A549 (cell line): ENCODE measurements at regions not wholly inside any gene's neighbourhood (a gene's known extent, or its start where the extent isn't known, plus 50 kb on each side); places are given as distances from the start of the nearest gene placed in this dataset.

Experiments
- JUNB ChIP-seq: fragments of >200 bp; sonication (Bioruptor Twin); formaldehyde crosslinking; IDR thresholded peaks from 2 replicates; pipeline ENCODE4 v1.6.1; 2016
- POLR2A ChIP-seq: IDR thresholded peaks from 2 replicates; pipeline ENCODE4 v1.6.1; 2012; ENCODE audit warnings: mild to moderate bottlenecking, low read length
- TF ChIP-seq, protein P1 (sequence below): fragments of >200 bp; sonication (Bioruptor Twin); formaldehyde crosslinking; IDR thresholded peaks from 3 replicates; pipeline ENCODE4 v1.5.1; 2016

DNA sequence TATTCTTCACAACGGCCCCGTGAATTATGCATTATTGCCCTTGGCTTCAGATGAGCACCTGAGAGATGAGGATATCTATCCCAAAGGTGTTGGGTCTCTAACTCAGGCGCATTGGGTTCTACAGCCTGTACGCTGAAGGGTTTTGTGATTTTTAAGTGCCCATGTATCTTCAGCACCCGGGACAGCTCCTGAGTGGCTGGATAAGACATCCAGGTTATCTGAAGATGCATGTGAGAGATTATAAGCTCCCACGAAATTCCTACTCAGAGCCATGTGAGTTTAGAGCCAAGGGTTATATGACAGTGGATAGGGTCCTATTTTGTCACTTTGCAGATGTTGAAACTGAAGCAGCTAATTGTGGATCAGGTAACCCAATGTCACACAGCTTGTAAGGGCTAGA, 612.3 kb upstream of the EEF2KMT start:
- TF ChIP-seq, protein P1, sequence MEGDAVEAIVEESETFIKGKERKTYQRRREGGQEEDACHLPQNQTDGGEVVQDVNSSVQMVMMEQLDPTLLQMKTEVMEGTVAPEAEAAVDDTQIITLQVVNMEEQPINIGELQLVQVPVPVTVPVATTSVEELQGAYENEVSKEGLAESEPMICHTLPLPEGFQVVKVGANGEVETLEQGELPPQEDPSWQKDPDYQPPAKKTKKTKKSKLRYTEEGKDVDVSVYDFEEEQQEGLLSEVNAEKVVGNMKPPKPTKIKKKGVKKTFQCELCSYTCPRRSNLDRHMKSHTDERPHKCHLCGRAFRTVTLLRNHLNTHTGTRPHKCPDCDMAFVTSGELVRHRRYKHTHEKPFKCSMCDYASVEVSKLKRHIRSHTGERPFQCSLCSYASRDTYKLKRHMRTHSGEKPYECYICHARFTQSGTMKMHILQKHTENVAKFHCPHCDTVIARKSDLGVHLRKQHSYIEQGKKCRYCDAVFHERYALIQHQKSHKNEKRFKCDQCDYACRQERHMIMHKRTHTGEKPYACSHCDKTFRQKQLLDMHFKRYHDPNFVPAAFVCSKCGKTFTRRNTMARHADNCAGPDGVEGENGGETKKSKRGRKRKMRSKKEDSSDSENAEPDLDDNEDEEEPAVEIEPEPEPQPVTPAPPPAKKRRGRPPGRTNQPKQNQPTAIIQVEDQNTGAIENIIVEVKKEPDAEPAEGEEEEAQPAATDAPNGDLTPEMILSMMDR, result no peak
- TF ChIP-seq POLR2A (no peak), JUNB (no peak)
